ENCODE measurements at regions not wholly inside any gene's neighbourhood (a gene's known extent, or its start where the extent isn't known, plus 50 kb on each side); places are given as distances from the start of the nearest gene placed in this dataset.
"Not testable (repeated sequence)": the region's sequence is repeated elsewhere in the genome, so short reads cannot be mapped to it uniquely, and the experiment has no call there.

GRCh38 chr14:71616013-71616412 is 316.2 kb upstream of the RGS6 start:
- DNase-seq, result no peak

GRCh38 chr14:71618047-71618446 is 314.2 kb upstream of the RGS6 start:
- no peak for DNase-seq

GRCh38 chr14:71618716-71619115 is 313.5 kb upstream of the RGS6 start:
- DNase-seq, result no peak

GRCh38 chr14:71619472-71619871 is 312.8 kb upstream of the RGS6 start:
- no peak for DNase-seq

GRCh38 chr14:71620401-71620800 is 311.8 kb upstream of the RGS6 start:
- no peak for DNase-seq

- DNase-seq, result no peak
Measured at GRCh38 chr14:71621276-71621675, 311.0 kb upstream of the RGS6 start.

GRCh38 chr14:71621980-71622605 is 310.1 kb upstream of the RGS6 start:
- DNase-seq, result no peak

GRCh38 chr14:71623939-71624338 is 308.3 kb upstream of the RGS6 start:
- no peak for DNase-seq

GRCh38 chr14:71625175-71625574 is 307.1 kb upstream of the RGS6 start:
- no peak for DNase-seq

- DNase-seq, result no peak
Measured at GRCh38 chr14:71625891-71626701, 306.1 kb upstream of the RGS6 start.

- no peak for DNase-seq
Measured at GRCh38 chr14:71628433-71628832, 303.8 kb upstream of the RGS6 start.

- DNase-seq, result no peak
Measured at GRCh38 chr14:71629250-71629649, 303.0 kb upstream of the RGS6 start.

GRCh38 chr14:71629765-71630492 is 302.3 kb upstream of the RGS6 start:
- no peak for DNase-seq

- not testable (repeated sequence) for DNase-seq
Measured at GRCh38 chr14:71631030-71631429, 301.2 kb upstream of the RGS6 start.

GRCh38 chr14:71632440-71632946 is 299.7 kb upstream of the RGS6 start:
- DNase-seq, result no peak

GRCh38 chr14:71636076-71636475 is 296.2 kb upstream of the RGS6 start:
- no peak for DNase-seq

GRCh38 chr14:71636820-71637471 is 295.3 kb upstream of the RGS6 start:
- DNase-seq, result no peak

- no peak for DNase-seq
Measured at GRCh38 chr14:71638523-71639196, 293.6 kb upstream of the RGS6 start.

GRCh38 chr14:71642715-71643114 is 289.5 kb upstream of the RGS6 start:
- no peak for DNase-seq

GRCh38 chr14:71645656-71646055 is 286.6 kb upstream of the RGS6 start:
- DNase-seq, result no peak

GRCh38 chr14:71646518-71646917 is 285.7 kb upstream of the RGS6 start:
- no peak for DNase-seq

GRCh38 chr14:71647086-71647784 is 285.0 kb upstream of the RGS6 start:
- no peak for DNase-seq

Data from hindlimb muscle (tissue), 1 donor.